Osteoblast (primary cell): ENCODE measurements at regions not wholly inside any gene's neighbourhood (a gene's known extent, or its start where the extent isn't known, plus 50 kb on each side); places are given as distances from the start of the nearest gene placed in this dataset.

Experiments
- DNase-seq: peaks from one replicate; pipeline ENCODE4 v3.0.0; 2011; ENCODE audit warnings: low spot score, mixed read lengths; ENCODE audit not compliant: insufficient read length; ENCODE audit errors: missing footprints
- H2AFZ ChIP-seq: 2 replicates; pipeline ENCODE4 v1.6.0; 2011; ENCODE audit warnings: mild to moderate bottlenecking, low read length
- H3K27ac ChIP-seq: 2 replicates; pipeline ENCODE4 v1.5.1; 2011; ENCODE audit warnings: mild to moderate bottlenecking, low read depth, low read length, moderate library complexity
- H3K27me3 ChIP-seq: 2 replicates; pipeline ENCODE4 v1.6.0; 2012; ENCODE audit warnings: mild to moderate bottlenecking, control low read depth, inconsistent platforms, low read length, moderate library complexity; ENCODE audit not compliant: insufficient read depth
- H3K36me3 ChIP-seq: 2 replicates; pipeline ENCODE4 v1.5.1; 2011; ENCODE audit warnings: mild to moderate bottlenecking, low read length, control low read depth, moderate library complexity; ENCODE audit not compliant: insufficient read depth
- H3K4me1 ChIP-seq: 2 replicates; pipeline ENCODE4 v1.5.1; 2011; ENCODE audit warnings: mild to moderate bottlenecking, low read length, control low read depth, moderate library complexity; ENCODE audit not compliant: insufficient read depth
- H3K4me2 ChIP-seq: 2 replicates; pipeline ENCODE4 v1.6.0; 2011; ENCODE audit warnings: mild to moderate bottlenecking, low read length; ENCODE audit not compliant: insufficient read depth
- H3K4me3 ChIP-seq: fragments of 200-600 bp; sonication (generic); 3 replicates; pipeline ENCODE4 v1.5.1; 2012; ENCODE audit warnings: mild to moderate bottlenecking, low read length, inconsistent platforms; ENCODE audit not compliant: insufficient read depth
- H3K79me2 ChIP-seq: 2 replicates; pipeline ENCODE4 v1.6.0; 2012; ENCODE audit warnings: mild to moderate bottlenecking, low read length, control low read depth, inconsistent platforms; ENCODE audit not compliant: insufficient read depth
- H3K9me3 ChIP-seq: 2 replicates; pipeline ENCODE4 v1.5.1; 2011; ENCODE audit warnings: low read depth, low read length, control low read depth
- H4K20me1 ChIP-seq: 2 replicates; pipeline ENCODE4 v1.6.0; 2012; ENCODE audit warnings: mild to moderate bottlenecking, low read length, control low read depth; ENCODE audit not compliant: insufficient read depth
- CTCF ChIP-seq: IDR thresholded peaks from 2 replicates; pipeline ENCODE4 v1.5.1; 2011; ENCODE audit warnings: mild to moderate bottlenecking, low read depth, low read length, moderate library complexity; ENCODE audit errors: extremely low read depth

- no peak overlapping the region for H3K4me2 ChIP-seq
- H4K20me1 ChIP-seq, result no peaks in the 10 kb centered on the region
- DNase-seq, result no peak
- H3K9me3 ChIP-seq, result no peaks in the 10 kb centered on the region
- no peak overlapping the region for H3K4me3 ChIP-seq
- no peaks in the 10 kb centered on the region for H3K36me3 ChIP-seq
- no peak overlapping the region for H2AFZ ChIP-seq
- no peaks in the 10 kb centered on the region for H3K4me1 ChIP-seq
- H3K27me3 ChIP-seq, result no peaks in the 10 kb centered on the region
- no peak for TF ChIP-seq CTCF
- H3K79me2 ChIP-seq, result no peaks in the 10 kb centered on the region
- no peak overlapping the region for H3K27ac ChIP-seq
Observed at GRCh38 chr5:175281257-175281656, 162.7 kb downstream of the DRD1 start.

- TF ChIP-seq CTCF, result no peak
- no peak overlapping the region for H3K27ac ChIP-seq
- H3K9me3 ChIP-seq, result no peaks in the 10 kb centered on the region
- H3K4me2 ChIP-seq, result no peak overlapping the region
- no peaks in the 10 kb centered on the region for H3K36me3 ChIP-seq
- no peak for DNase-seq
- H2AFZ ChIP-seq, result no peak overlapping the region
- no peaks in the 10 kb centered on the region for H4K20me1 ChIP-seq
- H3K79me2 ChIP-seq, result no peaks in the 10 kb centered on the region
- H3K27me3 ChIP-seq, result no peaks in the 10 kb centered on the region
- no peak overlapping the region for H3K4me3 ChIP-seq
- no peaks in the 10 kb centered on the region for H3K4me1 ChIP-seq
Observed at GRCh38 chr5:175279506-175279905, 164.5 kb downstream of the DRD1 start.

GRCh38 chr5:175275748-175276147, 168.2 kb downstream of the DRD1 start:
- no peaks in the 10 kb centered on the region for H3K79me2 ChIP-seq

DNA sequence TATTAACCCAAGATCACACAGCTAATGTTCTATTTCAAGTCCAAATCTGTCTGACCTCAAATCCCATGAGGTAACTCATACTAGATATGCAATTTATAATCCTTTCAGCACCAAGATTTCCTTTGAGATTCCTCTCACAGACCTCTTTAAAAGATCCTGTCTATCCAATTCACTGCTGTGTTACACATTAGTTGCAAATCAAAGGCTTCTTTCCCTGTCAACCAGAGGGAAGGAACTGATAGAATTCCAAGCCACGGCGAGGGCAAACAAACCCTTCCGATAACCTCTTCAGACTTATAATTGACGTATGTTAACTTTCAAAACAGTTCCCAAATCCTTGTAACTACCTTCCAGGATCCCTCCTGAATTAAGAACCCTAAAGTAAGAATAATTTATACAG, 168.9 kb downstream of the DRD1 start:
- no peak overlapping the region for H2AFZ ChIP-seq
- H3K27me3 ChIP-seq, result no peaks in the 10 kb centered on the region
- H3K27ac ChIP-seq, result no peak overlapping the region
- no peak overlapping the region for H3K4me2 ChIP-seq
- no peak overlapping the region for H3K4me3 ChIP-seq
- DNase-seq, result no peak
- no peak for TF ChIP-seq CTCF
- H3K79me2 ChIP-seq, result no peaks in the 10 kb centered on the region
- H3K36me3 ChIP-seq, result no peaks in the 10 kb centered on the region
- no peaks in the 10 kb centered on the region for H3K9me3 ChIP-seq
- H4K20me1 ChIP-seq, result no peaks in the 10 kb centered on the region
- H3K4me1 ChIP-seq, result no peaks in the 10 kb centered on the region

More at GRCh38 chr5:175275748-175276147, 168.2 kb downstream of the DRD1 start:
- no peaks in the 10 kb centered on the region for H3K4me1 ChIP-seq
- H3K36me3 ChIP-seq, result no peaks in the 10 kb centered on the region
- no peaks in the 10 kb centered on the region for H3K27me3 ChIP-seq
- no peak for DNase-seq
- H3K9me3 ChIP-seq, result no peaks in the 10 kb centered on the region
- no peak overlapping the region for H2AFZ ChIP-seq
- H3K27ac ChIP-seq, result no peak overlapping the region
- no peak overlapping the region for H3K4me2 ChIP-seq
- no peak for TF ChIP-seq CTCF
- H3K4me3 ChIP-seq, result no peak overlapping the region
- no peaks in the 10 kb centered on the region for H4K20me1 ChIP-seq
